Activated CD8-positive, alpha-beta memory T cell treated with anti-CD3 and anti-CD28 coated beads for 4 hours (primary cell): ENCODE measurements at regions not wholly inside any gene's neighbourhood (a gene's known extent, or its start where the extent isn't known, plus 50 kb on each side); places are given as distances from the start of the nearest gene placed in this dataset.
"Not testable (repeated sequence)": the region's sequence is repeated elsewhere in the genome, so short reads cannot be mapped to it uniquely, and the experiment has no call there.

ENCODE experiments used
- DNase-seq, 2 donors: peaks; one replicate each; pipeline ENCODE4 v3.0.0-alpha.2; 2020; ENCODE audit warnings: low read depth in 2 of 2

DNA sequence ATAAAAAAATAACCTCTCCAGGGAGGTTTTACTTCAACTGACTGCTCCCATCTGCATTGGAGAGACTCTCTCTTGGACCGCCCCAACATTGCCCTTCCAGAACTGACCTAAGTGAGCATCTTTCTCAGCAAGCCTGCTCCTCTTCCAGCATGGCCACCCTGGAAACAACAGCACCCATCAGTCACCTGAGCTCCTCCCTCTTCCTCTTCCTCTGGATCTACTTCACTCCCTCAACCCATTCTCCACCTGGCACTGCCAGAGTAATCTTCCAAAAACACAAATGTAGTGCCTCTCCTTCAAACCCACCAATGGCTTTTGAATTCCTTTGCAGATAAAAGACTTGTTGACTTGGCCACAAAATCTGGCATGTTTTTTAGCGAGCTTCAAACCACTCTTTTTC, 128.8 kb upstream of the NR2F2 start:
- DNase-seq: no peak

DNA sequence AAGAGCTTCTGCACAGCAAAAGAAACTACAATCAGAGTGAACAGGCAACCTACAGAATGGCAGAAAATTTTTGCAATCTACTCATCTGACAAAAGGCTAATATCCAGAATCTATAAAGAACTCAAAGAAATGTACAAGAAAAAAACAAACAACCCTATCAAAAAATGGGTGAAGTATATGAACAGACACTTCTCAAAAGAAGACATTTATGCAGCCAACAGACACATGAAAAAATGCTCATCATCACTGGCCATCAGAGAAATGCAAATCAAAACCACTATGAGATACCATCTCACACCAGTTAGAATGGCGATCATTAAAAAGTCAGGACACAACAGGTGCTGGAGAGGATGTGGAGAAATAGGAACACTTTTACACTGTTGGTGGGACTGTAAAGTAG, 124.9 kb upstream of the NR2F2 start:
- not testable (repeated sequence) for DNase-seq

DNA sequence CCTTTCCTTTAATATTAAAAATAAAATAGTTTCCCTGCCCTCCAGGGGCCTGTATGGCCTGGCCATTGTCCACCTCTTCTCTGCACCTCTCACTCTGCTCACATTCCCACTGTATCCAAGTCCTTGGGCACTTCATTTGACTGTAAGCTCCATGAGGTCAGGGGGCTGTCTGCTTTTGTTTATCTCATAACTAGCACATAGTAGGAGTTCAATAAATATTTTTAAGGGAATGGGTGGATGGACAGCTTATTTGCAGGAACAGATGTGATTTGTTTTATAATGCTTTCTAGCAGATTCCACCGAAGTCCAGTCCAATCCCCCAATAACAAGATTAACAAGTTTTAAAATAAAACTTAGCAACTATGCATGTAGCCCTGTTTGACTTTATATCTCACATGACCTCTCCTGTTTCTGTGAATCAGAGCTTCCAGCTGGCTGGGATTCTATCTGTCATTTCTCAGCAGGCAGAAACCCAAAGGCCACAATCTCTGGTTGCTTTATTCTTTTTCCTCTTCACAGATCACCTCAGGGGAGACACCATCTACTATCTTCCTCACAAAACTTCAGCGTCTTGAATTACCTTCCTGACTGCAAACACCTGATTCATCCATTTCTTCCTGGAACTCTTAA, 123.0 kb upstream of the NR2F2 start:
- DNase-seq: no peak

DNA sequence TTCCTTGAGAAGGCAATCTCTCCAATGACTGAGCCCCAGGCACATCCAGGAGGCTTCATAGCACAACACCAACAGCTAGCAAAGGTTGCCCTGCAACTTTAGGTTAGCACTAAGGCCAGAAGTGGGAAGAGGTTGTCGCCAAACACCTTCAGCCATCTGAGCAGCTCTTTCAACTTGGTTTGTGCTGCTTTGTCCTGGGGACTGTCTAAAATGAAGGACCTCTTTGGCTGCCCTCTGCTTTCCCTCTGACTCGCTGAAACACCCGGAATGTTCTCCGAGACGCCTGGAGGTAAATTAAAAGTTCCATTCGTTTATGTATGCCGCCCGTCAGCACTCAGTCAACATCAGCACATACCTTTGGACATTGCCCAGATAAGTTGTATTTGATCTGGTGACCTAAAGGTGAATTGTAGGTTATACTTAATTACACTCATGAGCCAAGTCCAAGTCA, 121.2 kb upstream of the NR2F2 start:
- DNase-seq: no peak

DNA sequence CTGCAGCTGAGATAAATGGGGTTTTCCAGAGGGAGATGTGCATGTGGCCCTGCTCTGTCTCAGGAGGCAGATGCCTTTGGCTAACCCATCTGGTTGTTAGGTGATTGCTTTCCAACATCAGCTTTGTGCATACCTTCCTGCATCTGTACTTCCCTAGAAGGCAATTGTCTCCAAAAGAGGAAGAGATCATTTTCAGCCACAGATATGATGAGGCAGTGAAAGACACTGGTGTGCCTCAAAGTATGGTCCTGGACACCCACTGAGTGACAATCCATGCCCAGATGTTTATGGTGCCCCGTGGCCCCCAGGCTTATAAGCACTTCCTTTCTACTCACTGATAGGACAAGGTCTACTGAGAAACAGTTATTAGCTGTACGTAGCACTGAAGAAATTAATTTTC, 117.5 kb upstream of the NR2F2 start:
- DNase-seq: no peak

DNA sequence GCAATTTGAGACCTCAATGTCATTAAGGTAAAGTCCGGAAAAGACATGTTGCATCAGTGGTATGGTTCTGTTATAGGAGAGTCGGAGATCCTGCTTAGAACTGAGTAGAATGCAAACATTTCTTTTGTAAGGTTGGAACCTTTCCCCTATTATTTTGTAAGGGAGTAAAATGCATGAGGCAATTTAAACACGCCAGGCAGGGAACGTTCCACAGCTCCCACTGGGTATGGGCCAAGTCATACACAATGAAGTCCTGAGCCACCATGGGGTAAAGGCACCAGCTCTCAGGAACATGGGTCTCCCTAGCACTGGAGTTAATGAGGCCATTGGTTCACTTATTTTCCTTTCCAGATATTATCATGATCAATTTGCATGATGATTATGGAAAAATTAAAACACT, 116.6 kb upstream of the NR2F2 start:
- no peak for DNase-seq

DNA sequence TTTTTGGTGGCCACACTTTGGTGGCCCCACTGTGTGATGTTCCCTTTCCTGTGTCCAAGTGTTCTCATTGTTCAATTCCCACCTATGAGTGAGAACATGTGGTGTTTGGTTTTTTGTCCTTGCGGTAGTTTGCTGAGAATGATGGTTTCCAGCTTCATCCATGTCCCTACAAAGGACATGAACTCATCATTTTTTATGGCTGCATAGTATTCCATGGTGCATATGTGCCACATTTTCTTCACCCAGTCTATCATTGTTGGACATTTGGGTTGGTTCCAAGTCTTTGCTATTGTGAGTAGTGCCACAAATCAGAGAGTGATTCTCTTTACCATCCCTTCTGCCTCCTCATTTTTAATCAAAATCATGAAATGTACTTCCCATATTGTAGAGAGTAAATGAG, 114.0 kb upstream of the NR2F2 start:
- not testable (repeated sequence) for DNase-seq

DNA sequence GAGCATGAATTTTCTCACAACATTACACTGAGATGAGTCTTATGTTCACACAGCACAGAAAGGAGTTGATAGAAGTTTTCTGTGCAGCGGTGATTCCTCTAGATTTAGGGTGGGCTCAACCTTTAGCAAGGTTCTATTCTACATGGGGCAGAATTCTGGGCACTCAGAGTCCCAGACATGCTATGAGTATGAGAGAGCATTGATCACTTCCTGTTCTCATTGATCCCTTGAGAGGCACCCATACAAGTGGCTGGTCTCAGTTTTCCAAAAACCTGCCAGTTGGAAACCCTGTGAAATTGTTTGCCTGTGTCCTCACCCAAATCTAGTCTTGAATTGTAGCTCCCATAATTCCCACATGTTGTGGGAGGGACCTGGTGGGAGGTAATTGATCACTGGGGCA, 112.5 kb upstream of the NR2F2 start:
- no peak for DNase-seq

DNA sequence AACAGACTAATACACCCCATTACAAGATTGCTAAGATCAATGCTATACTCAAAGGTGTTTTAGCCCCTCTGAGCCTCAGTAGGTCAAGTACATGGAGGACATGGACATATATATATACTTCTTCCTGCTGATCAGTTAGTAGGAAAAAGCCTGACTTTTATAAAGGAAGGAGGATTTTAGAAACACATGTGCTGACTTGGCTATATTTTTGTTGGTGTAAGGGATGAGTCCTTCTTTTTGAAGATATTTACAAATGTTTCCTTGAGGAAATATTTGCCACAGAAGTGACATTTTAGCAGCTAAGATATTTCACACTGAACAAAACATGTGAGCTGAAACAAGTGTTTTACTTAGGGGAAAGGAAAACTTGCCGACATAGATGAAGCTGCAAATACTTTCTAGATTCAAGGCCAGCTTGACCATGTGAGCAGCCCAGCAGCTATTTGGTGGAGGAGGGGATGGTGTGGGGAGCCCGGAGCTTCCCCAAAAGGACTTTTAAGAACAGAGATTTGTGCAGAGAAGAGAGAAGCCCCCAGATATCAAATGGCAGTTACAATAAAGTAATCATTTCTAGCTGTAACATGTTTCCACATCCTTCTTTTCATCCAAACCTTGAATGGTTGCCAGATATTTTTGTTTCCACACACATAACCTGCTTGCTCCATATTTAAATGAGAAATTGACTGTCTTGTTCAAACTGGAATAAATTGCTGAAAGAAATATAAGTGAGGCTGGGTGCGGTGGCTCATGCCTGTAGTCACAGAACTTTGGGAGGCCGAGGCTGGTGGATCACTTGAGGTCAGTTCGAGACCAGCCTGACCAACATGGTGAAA, 111.7 kb upstream of the NR2F2 start:
- DNase-seq: no peak

DNA sequence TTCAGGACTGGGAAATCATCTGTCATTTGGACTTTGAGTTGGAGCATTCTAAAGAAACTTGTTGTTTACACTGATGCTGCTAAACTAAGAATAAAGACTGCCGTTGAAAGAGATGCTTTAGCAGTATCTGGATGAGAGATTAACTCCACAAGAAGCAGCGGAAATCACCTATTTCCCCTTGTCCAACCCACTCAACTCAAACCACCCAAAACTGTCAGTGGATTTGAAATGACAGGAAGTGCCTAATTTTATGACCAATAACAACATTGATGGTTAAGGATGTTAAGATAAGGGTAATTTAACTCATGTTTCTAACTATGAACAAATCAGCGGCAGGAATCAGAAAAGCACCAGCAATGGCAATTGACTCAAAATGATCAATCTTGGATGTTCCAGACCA, 110.8 kb upstream of the NR2F2 start:
- DNase-seq: no peak

DNA sequence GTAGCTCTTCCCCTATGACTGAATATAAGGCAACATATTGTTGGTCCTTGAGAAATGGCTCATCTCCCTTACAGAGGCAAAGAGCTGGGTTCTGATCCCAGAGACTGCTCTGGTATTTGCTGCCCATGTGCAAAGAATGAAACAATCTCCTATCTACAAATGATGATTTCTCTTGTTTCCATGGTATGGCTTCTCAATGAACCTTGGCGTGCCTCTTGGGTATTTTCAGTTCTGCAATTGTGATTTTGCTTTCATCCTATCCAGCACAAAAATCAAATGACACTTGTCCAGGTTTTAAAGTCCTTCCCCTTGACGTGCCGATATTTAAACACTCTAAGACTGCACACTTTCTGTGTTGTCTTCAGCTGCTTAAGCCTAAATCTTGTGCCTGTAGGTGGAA, 109.8 kb upstream of the NR2F2 start:
- no peak for DNase-seq

DNA sequence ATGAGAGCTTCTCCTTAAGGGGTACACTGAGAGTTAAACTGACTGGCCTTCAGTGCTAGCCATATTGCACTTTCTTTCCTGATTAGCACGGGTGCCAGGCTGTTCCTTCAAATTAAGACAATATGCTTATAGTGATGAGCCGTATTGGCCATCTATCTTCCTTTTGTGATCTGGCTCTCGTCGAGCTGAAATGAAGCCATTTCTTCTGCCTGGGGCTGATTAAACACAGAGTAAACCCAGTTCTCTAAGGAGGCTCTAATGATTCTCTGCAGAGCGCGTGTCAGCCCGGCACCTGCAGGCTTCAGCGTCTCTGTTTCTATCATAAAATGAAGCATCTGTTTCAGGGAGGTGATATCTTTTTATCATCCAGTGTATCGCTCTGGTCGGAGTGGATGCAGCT, 107.5 kb upstream of the NR2F2 start:
- no peak for DNase-seq

DNA sequence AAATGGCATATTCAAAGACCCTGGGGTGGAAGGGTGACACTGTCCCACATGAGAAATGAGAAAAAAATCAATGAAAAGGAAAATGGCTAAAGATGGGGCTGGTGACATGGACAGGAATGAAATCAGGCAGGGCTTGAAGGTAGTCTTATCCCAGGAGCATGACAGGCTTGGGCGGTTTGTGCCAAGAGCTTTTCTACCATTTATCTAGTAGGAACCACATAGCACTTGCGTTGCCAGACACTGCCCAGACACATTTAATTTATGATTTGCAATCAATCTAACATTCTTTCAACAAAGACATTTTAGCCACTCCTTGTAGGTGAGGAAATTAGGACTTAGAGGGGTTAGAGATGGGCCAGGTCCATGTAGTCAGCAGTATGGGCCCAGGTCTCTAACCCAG, 106.6 kb upstream of the NR2F2 start:
- DNase-seq: no peak

DNA sequence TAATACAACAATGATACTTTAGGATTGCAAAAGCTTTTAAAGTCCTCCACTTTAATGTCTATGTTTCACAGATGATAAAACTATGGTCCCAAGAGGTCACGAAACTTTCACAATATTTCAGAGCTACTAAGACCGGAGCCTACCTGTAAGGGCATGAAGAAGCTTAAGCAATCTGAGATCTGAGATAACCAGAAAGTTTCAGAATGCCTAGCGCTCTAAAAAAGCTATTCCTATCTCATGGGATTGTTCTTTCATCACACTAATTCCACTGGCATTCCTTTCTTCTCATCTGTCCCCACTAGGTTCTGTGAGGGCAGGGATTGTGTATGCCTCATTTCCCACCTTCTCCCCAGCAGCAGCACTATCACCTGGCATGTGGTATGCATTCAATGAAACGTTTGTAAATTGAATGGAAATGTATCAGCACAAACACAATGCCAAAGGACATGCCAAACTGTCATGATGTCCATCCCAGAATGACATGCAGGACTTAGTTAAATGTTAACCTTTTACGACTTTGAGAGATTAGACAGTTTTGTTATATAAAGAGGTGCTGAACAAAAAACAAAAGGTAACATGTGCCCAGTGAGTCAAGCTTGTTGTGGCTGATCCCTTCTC, 104.7 kb upstream of the NR2F2 start:
- DNase-seq: no peak

DNA sequence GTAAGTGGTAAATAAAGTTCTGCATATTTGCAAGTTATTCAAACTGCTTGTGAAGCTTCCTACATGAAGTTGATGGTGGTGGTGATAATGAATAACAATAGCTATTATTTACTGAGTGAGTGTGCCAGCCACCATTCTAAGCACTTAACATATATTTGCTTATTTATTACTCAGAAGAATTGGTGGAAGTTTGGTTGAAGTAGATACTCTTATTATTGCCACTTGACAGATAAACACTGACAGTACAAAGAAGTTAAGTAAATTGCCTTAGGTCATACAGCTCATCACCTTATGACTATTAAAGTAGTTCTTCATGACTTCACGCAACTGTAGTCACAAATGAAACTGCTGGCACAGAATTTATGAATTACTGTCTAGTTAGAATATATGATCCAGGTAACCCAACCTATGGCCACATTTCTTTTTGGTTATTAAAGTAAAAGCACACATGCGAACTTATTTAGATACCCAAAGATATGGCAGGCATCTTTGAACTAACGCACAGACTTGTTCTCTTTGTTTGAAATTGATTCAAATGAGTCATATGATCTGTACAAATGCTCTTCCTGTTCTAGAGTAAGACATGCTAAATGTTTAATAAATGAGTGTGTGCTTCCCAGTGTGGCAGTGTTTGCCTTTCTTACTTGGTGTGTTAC, 99.8 kb upstream of the NR2F2 start:
- DNase-seq: no peak

DNA sequence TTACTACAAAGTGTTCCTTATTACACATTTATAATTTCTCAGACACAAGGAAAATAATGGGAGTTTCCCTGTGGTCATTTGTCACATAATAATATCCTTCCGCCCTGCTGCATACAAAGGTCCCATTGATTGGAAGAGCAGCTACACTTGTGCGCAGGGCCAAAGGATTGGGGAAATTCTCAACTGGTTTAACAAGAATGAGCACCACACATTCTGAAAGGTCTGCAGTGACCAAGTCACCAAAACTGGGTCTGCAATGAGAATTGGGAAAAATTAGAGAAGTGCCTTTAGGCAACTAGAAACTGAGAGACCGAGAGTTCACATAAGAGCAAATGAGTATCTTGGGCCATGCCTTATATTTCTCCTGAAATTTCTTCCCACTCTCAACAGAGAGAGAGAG, 98.2 kb upstream of the NR2F2 start:
- DNase-seq: no peak

DNA sequence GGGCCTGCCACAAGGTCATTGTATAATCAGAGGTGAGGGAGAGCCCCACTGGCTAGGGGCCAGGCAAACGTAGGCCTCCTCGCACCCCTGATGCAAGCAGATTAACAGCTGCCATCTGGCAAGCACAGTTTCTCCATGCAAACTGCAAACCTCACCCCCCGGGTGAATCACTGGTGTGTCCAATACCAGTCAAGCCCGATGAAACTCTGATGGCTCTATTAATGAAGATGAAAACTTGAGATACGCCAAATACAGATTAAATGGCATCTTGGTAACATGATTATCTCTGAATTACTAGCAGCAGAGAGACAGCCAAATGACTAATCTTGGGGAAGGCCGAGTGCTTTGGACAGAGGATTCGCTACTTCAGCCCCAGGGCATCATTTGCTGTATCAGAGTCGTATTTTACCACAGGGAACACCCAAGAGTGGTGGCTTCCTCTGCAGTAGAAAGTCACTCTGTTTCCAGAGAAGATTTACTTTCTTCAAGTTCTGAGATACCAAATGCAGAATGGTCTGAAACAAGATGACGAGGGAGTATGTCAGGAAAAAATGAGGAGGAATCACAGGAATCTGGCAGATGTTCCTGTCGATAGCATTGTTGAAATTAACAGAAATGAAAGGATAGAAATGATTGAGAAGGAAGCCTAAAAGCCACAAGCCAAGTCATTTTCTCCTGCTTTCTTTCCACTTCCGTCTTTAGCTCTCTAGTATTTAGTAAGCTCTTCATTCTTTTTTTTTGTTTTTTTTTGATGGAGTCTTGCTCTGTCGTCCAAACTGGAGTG, 96.2 kb upstream of the NR2F2 start:
- no peak for DNase-seq

DNA sequence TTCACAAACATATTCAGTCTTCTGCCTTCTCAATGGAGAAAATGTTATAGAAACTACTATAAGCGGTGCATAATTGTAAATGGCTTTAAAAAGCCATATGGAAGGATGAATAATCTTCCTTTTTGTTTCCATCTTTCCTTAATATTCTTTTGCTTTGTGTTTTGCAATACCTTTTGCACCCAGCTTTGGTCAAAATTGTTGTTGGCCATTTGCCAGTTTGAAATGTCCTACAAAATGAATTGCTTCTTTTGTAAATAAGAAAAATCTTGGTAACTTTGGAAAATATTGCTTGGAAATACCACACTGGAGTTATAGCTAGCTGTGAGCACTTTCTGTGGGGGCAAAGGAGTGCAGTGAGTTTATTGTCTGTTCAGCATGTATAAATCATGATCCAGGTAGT, 93.5 kb upstream of the NR2F2 start:
- no peak for DNase-seq

DNA sequence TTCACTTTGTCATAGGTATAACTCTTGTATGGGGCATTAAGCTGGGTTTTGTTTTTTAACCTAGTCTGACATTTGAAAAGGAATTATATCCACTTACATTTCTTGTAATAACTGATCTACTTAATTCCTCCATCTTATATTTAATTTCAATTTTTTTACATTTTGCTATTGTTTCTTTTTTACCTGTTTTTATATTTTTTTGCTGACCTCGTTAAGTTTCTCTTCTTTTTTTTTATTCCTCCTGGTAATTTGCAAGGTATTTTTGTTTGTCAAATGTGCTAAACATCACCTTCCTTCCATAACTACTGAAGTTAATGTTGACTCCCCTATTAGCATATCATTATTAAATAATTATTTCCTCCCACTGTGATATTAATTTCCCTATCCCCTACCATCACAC, 87.7 kb upstream of the NR2F2 start:
- no peak for DNase-seq

DNA sequence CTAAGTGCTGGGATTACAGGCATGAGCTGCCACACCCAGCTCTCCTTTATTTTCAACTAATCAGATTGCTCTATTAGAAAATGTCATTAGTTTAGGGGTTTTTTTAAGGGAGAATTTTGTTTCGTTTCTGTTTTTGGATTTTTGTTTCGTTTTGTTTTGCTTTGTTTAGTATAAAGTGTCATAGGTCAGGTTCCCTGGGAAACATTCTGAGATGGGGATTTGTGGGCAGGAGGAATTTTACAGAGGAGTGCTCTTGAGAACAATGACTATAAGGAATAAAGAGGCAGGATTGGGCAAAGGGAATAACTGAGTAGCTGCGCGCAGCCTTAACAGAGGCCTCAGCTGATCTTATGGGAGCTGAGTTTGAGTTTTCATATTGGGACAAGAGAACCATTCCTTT, 86.8 kb upstream of the NR2F2 start:
- no peak for DNase-seq

DNA sequence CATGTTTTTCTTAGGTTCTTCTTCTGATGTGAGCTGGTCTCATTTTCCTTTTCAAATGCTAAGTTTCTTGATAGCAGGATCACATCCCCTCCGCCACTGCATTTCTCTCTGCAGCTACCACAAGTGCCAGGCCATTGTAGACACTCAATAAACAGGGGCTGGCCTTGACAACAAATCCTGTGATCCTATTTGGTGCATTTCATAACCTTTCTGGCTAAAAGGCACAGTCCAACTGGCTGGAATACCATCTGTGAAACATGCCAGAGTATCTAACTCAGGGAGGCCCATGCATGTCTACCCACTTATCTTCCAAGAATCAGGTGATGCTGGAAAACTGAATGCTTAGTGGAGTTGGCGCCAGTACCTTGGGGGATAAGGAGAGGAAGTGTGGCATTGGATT, 85.2 kb upstream of the NR2F2 start:
- no peak for DNase-seq

DNA sequence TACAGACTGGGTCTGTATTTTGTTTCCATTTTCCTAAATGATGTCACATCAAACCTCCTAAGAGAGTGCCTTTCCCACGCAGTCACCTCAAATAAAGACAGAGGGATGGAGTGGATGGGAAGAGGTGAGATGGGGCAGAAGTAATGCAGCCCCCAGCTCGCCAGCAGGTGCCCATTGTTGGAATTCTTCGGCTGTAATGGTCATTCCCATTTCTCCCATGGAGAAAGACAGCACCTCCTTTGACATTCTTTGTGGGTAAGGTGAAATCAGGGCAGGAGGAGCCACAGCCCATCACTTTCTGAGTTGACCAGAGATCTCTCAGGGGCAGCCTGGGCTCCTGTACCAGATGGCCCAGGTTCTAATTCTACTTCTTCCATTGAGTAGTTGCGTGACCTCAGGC, 84.4 kb upstream of the NR2F2 start:
- no peak for DNase-seq
